ENCODE measurements at regions not wholly inside any gene's neighbourhood (a gene's known extent, or its start where the extent isn't known, plus 50 kb on each side); places are given as distances from the start of the nearest gene placed in this dataset.

DNA sequence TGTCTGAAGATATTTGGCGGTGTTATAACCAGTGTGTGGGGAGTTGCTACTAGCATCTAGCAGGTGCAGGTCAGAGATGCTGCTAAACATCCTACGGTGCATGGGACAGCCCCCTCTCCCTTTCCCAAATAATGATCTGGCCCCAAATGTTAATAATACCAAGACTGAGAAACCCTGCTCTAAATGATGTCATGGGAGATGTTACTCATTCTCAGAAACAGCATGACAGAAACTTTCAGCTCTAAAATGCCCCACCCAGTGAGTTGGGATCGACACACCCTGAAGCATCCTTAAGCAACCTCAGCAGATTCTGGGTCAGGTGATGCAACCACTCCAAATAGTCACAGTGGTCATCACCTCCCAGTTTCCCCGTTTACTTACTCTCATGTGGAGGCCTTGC, 108.8 kb upstream of the MPP7 start:
- no peak for TF ChIP-seq RELA (CRISPR knock-in tag; IDR thresholded peaks at IDR 0.05)
- no peak for TF ChIP-seq SP1 (IDR thresholded peaks at IDR 0.05)
- TF ChIP-seq SP1 (CRISPR knock-in tag; IDR thresholded peaks at IDR 0.05), result no peak
- TF ChIP-seq POLR2AphosphoS5 (IDR thresholded peaks at IDR 0.05; ENCODE audit: low read depth, low read length), result no peak
- no peak for TF ChIP-seq ZNF780A (CRISPR knock-in tag; IDR thresholded peaks at IDR 0.05)
- no peak for TF ChIP-seq ZC3H13 (CRISPR knock-in tag; IDR thresholded peaks at IDR 0.05)
- TF ChIP-seq ZNF331 (CRISPR knock-in tag; IDR thresholded peaks at IDR 0.05), result no peak
- TF ChIP-seq, protein P1, sequence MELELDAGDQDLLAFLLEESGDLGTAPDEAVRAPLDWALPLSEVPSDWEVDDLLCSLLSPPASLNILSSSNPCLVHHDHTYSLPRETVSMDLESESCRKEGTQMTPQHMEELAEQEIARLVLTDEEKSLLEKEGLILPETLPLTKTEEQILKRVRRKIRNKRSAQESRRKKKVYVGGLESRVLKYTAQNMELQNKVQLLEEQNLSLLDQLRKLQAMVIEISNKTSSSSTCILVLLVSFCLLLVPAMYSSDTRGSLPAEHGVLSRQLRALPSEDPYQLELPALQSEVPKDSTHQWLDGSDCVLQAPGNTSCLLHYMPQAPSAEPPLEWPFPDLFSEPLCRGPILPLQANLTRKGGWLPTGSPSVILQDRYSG (CRISPR knock-in tag; IDR thresholded peaks at IDR 0.05), result no peak
- TF ChIP-seq ZNF337 (CRISPR knock-in tag; IDR thresholded peaks at IDR 0.05; ENCODE audit: borderline replicate concordance, low read depth), result no peak

Measured in HepG2 (cell line).